Occipital lobe (tissue), 1 donor: ENCODE measurements at regions not wholly inside any gene's neighbourhood (a gene's known extent, or its start where the extent isn't known, plus 50 kb on each side); places are given as distances from the start of the nearest gene placed in this dataset.
A peak's percentile ranks its signal among the peaks of the same experiment; 100 is the strongest.
"Not testable (repeated sequence)": the region's sequence is repeated elsewhere in the genome, so short reads cannot be mapped to it uniquely, and the experiment has no call there.

ENCODE experiments used
- DNase-seq: peaks from one replicate; lab custom pipeline; 2025; lab: John Stamatoyannopoulos, UW

- peak; percentile 16 for DNase-seq
Observed at GRCh38 chr3:73868688-73869315, 244.1 kb upstream of the PDZRN3 start.

GRCh38 chr3:73867524-73867923 is 242.8 kb upstream of the PDZRN3 start:
- DNase-seq = no peak

- DNase-seq = no peak
Observed at GRCh38 chr3:73866846-73867245, 242.1 kb upstream of the PDZRN3 start.

DNA sequence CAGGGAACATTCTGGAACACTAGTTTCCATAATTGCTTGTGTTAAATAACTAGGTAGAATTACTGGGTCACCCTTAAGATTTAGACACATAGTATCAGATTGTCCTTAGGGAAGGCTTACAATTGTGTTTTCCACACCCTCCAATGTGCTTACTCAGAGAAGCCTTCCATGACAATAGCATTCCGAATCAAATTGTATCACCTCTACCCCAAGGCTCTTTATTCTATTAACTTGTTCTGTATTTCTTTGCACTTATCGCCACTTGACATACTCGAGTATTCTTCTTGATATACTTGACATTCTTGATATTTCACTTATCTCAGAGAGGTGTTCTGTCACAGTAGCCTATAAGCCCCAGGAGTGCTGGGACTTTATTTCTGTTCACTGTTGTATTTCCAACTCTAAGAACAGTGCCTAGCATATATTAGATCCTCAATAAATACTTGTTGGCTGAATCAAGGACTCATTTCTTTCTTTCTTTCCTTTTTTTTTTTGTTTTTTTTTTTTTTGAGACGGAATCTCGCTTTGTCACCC is 238.9 kb upstream of the PDZRN3 start:
- no peak for DNase-seq

GRCh38 chr3:73855813-73856212 is 231.1 kb upstream of the PDZRN3 start:
- DNase-seq = no peak

- no peak for DNase-seq
Observed at GRCh38 chr3:73848173-73848906, 223.6 kb upstream of the PDZRN3 start.

GRCh38 chr3:73846951-73847350 is 222.2 kb upstream of the PDZRN3 start:
- DNase-seq = no peak

GRCh38 chr3:73839032-73839431 is 214.3 kb upstream of the PDZRN3 start:
- no peak for DNase-seq

GRCh38 chr3:73835945-73836344 is 211.2 kb upstream of the PDZRN3 start:
- no peak for DNase-seq

DNA sequence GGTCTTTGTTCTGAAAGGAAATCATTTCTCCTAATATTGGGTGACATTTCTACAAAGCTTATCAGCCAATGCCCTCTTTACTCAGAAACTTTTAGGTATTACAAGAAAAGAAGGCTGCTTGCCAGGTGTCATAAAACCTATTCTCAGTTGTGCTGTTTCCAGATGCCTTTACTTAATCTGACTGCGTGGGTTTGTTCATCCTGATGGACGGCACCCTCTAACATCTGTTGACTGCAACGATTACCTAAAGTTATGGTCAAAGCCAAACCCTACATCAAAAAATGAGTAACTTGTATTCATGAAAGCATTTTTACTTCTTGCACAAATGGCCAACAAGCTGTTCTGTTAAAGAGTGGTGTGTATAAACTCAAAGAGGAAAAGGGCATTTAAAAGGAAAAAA is 207.7 kb upstream of the PDZRN3 start:
- DNase-seq = no peak

DNA sequence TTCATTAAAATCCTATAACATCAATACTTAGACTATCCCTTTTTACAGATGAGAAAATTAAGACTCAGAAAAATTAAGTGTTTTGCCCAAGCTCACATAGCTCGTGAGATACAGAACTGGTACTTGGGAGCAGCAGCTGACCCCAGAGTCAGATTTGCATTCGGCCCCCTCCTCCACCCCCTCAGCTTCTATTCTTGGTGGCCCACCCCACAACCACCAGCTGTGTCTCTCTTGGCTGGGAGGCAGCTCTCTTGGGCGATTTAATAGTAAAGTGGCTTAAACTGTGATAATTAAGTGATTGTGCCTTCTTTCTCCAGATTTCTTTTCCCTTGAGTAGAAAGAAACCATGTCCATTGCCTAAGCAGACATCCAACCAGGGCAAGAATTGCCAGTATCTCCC is 203.6 kb upstream of the PDZRN3 start:
- no peak for DNase-seq

DNA sequence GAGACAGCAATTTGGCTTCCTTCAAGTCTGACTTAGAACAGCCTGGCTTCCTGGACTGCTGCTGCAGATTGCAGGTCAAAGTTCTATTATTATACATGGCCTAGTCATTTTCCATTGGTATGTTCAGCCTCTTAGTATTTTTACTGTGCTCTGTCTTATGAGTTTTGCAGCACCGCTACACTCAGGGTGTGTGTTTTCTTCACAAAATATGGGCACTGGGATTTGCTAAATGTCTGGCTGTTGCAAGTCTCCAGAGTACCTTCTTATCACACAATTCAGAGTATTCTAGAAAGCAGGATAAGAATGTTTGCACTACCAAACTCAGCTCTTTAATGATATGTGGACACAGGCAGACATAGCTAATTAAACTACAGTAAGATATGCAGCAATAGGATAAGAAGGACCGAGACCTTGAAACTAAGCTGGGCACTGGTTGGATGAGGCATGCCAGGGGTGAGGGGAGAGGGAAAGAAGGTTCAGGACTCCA is 203.0 kb upstream of the PDZRN3 start:
- no peak for DNase-seq

- no peak for DNase-seq
Observed at GRCh38 chr3:73827204-73827603, 202.5 kb upstream of the PDZRN3 start.

DNA sequence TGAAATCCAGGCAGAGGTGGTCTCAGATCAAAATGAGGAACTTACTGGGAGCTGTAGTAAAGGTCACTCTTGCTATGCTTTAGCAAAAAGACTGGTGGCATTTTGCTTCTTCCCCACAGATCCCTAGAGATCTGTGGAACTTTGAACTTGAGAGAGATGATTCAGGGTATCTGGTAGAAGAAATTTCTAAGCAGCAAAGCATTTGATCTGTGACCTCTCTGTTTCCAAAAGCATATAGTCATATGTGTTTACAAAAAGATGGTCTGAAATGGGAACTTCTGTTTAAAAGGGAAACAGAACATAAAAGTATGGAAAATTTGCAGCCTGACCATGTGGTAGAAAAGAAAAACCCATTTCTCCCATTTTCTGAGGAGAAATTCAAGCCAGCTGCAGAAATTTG is 196.2 kb upstream of the PDZRN3 start:
- not testable (repeated sequence) for DNase-seq

GRCh38 chr3:73820431-73820830 is 195.7 kb upstream of the PDZRN3 start:
- DNase-seq = no peak

DNA sequence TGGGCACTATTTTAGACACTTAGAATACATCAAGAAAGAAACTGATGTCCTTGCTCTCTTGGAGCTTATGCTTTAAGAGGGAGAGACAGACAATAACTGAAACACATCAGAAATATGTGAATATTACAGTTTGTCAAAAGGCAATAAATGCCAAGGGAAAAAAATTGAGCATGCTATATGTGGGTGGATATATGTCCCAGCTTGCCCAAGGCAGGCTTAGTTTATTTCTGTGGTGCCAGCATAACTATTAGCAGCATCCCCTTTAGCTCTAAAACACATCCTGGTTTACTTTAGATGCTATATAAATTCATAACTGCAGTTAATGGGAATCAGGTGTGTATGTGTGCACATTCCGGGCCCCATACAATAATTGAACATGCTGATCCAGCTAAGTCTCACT is 191.2 kb upstream of the PDZRN3 start:
- DNase-seq = no peak

DNA sequence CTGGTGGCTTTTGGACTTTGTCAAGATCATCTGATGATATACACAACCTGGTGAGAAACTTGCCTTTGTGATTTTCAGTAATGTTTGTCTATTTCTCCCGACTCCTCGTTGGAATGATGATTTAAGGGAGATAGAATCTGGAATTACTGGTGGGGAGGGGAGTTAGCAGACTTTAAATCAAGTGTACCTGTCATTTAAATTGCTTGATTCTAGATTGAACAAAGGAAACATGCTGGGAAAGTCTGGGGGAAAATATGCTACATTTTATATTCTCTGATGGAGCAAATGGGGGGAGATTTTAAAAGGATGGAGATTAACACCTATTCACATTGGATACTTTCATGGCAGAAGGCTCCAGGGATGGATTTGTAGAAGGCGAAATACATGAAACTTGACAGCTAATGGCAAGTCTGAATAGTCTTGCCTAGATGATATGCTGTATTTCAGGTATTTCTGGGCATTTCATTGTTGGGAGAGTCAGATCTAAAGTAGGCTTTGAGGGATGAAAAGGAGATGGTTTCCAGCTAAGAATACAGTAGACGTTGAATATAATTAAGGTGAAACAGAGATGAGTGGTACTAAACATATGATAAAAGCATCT is 189.1 kb upstream of the PDZRN3 start:
- no peak for DNase-seq

DNA sequence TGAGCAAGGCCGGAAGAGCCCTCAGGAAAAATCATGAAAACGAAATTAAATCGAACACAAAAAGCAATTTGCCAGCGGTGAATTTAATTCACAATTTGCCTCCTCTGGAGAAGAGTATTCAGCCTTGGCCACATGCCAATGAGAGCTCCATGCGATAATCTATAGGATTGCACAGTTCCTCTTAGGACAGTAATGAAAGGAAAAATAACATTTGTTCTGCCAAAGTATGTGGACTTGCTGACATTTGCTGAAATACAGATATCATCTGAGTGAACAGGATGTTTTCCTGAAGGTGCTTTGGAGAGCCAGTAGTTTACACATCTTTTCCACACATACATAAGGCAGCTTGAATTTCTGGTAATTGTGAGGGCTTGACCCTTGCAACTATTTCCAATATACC is 188.6 kb upstream of the PDZRN3 start:
- no peak for DNase-seq

GRCh38 chr3:73812054-73812453 is 187.3 kb upstream of the PDZRN3 start:
- DNase-seq = no peak

DNA sequence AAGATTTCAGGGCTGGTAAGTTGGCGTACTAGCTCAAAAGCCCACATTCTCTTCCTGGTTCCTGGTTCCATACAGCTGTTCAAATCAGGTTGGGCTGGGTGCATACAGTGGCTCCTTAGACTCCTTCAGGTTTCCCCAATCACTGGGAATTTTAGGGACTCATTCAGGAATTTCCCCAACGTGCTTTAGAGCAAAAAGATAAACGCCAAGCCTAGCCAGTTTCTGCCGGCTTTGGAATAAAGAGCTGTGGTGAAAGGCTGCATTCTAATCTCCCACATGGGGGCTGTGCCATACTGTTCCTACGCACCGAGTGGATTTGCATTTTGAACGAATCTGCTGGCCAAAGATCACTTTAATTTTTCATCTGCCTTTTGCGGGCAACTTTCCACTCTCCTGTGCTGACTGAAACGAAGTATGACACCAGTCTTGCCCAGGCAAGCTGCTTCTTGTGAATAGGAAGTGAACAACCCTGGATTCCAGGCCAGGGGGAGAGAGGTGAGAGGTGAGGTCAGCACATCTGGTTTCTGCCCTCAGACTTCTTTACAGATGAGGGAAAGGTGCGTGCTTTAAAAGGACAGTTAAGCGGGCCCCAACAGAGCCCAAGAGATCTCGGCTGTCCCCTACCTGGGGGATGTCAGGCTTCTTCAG is 184.2 kb upstream of the PDZRN3 start:
- no peak for DNase-seq

DNA sequence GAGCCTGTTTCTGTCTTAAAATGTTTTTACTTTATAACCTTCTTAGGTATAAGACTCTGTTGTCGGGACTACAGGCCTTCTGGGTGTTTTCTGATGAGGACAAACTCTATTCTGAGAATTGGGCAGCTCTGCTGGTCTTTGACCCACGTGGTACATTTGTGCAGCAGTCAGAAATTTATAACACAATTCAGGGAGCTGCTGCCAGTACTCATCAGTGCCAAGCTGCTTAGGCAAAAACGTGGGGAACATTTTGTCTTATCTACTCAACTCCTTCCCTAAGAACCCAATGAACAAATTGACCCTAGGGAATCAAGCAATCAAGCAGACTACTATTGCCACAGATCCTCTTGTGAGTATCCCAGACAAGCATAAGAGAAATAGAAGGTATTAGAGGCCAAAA is 180.7 kb upstream of the PDZRN3 start:
- no peak for DNase-seq

DNA sequence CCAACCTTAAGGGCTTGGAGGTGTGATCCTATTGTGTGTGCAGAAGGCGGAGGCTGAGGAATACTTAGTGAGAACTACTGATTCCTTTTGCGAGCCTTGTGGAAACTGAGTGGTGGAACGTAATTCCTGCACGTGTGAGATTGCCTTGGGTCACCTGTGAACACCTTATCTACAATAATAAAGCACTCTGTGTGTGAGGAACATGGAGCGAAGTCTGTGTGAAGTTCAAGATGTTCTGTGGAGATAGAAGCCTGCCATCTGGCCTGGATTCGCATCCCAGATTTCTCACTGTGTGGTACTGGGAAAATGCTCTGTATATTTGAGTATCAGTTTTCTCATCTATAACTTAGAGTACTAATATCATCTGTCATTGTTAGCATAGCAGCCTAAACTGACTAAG is 179.5 kb upstream of the PDZRN3 start:
- DNase-seq = no peak
